Endothelial cell of umbilical vein (primary cell): ENCODE measurements at regions not wholly inside any gene's neighbourhood (a gene's known extent, or its start where the extent isn't known, plus 50 kb on each side); places are given as distances from the start of the nearest gene placed in this dataset.

Experiments used
- BruUV-seq: library from RNA; stranded (reverse); fragments of 400-500 nt; replicated peaks from 2 replicates; lab custom pipeline; 2021; lab: Mats Ljungman, UMichigan
- CTCF ChIA-PET: fragments of 300-600, 350-600 bp; sonication (Branson Sonifier 250); formaldehyde crosslinking; loops from one replicate; lab custom pipeline; 2021; ENCODE audit warnings: antibody characterized with exemption, inconsistent platforms; lab: Charles Lee
- POLR2A ChIA-PET: fragments of 300-600, 350-600 bp; sonication (Branson Sonifier 250); formaldehyde crosslinking; loops from one replicate; lab custom pipeline; 2021; ENCODE audit warnings: antibody characterized with exemption, inconsistent platforms; lab: Charles Lee
- DNase-seq: peaks from one replicate; pipeline ENCODE4 v3.0.0-alpha.2; 2011; ENCODE audit warnings: low read depth, low spot score
- FAIRE-seq: peaks from 2 replicates; lab custom pipeline; 2011; peaks lifted over from hg19 to GRCh38; lab: Jason Lieb, UNC
- H2AFZ ChIP-seq: 2 replicates; pipeline ENCODE4 v1.6.0; 2012; ENCODE audit warnings: low read depth, low read length, control low read depth, inconsistent platforms
- H3K27ac ChIP-seq: 2 replicates; pipeline ENCODE4 v1.5.1; 2011; ENCODE audit warnings: low read depth, mild to moderate bottlenecking, control low read depth, low read length, moderate library complexity; ENCODE audit not compliant: insufficient read depth
- H3K27me3 ChIP-seq, 2 experiments: 2 replicates each; pipeline versions ENCODE4 v1.6.0 to v1.6.1; 2011; ENCODE audit warnings: low read length in 2 of 2, mixed read lengths in 1 of 2; ENCODE audit not compliant: control insufficient read depth in 2 of 2, insufficient read depth in 2 of 2
- H3K36me3 ChIP-seq, 2 experiments: 2 replicates in 1 of 2; 3 replicates in 1 of 2; pipeline ENCODE4 v1.5.1; 2011; ENCODE audit warnings: low read length in 2 of 2, mild to moderate bottlenecking in 1 of 2, moderate library complexity in 1 of 2; ENCODE audit not compliant: control insufficient read depth in 2 of 2, insufficient read depth in 2 of 2; ENCODE audit errors: extremely low read depth in 1 of 2
- H3K4me1 ChIP-seq: 3 replicates; pipeline ENCODE4 v1.5.1; 2011; ENCODE audit warnings: mild to moderate bottlenecking, low read length; ENCODE audit not compliant: control insufficient read depth, insufficient read depth; ENCODE audit errors: extremely low read depth
- H3K4me2 ChIP-seq: 2 replicates; pipeline ENCODE4 v1.6.1; 2011; ENCODE audit warnings: low read length, control low read depth, mixed read lengths; ENCODE audit not compliant: insufficient read depth
- H3K4me3 ChIP-seq, 3 experiments: fragments of 200-600 bp in 1 of 3; sonication (generic), shearing (Covaris generic) in 1 of 3; replicated peaks in 1 of 3; 2 replicates each; pipeline ENCODE4 v1.5.1; 2011 to 2016; ENCODE audit warnings: control low read depth in 3 of 3, low read length in 3 of 3, mild to moderate bottlenecking in 2 of 3, inconsistent platforms in 1 of 3, low read depth in 1 of 3, moderate library complexity in 1 of 3; ENCODE audit not compliant: insufficient read depth in 1 of 3
- H3K79me2 ChIP-seq: 2 replicates; pipeline ENCODE4 v1.6.0; 2012; ENCODE audit warnings: low read length, inconsistent platforms; ENCODE audit not compliant: control insufficient read depth, insufficient read depth
- H3K9ac ChIP-seq: replicated peaks from 2 replicates; pipeline ENCODE3; 2011; ENCODE audit warnings: low read length, control low read depth; ENCODE audit not compliant: insufficient read depth; ENCODE audit errors: extremely low read depth
- H3K9me1 ChIP-seq: replicated peaks from 3 replicates; pipeline ENCODE4 v1.6.0; 2011; ENCODE audit warnings: mild to moderate bottlenecking, low read length; ENCODE audit not compliant: control insufficient read depth, insufficient read depth; ENCODE audit errors: extremely low read depth
- H3K9me3 ChIP-seq: replicated peaks from 2 replicates; pipeline ENCODE4 v1.5.1; 2012; ENCODE audit warnings: low read length, inconsistent platforms; ENCODE audit not compliant: control insufficient read depth, insufficient read depth
- H4K20me1 ChIP-seq: replicated peaks from 2 replicates; pipeline ENCODE3; 2011; ENCODE audit warnings: mild to moderate bottlenecking, low read length; ENCODE audit not compliant: control insufficient read depth, insufficient read depth; ENCODE audit errors: extremely low read depth
- EZH2 ChIP-seq: IDR thresholded peaks from 2 replicates; pipeline ENCODE4 v1.6.1; 2012; ENCODE audit warnings: borderline replicate concordance, low read depth, mild to moderate bottlenecking, moderate library complexity, low read length, inconsistent platforms; ENCODE audit not compliant: severe bottlenecking
- FOS ChIP-seq: IDR thresholded peaks from 2 replicates; pipeline ENCODE4 v1.6.1; 2011; ENCODE audit warnings: mild to moderate bottlenecking, low read length, moderate library complexity, borderline replicate concordance; ENCODE audit not compliant: insufficient read depth
- GATA2 ChIP-seq: IDR thresholded peaks from 2 replicates; pipeline ENCODE4 v1.7.0; 2011; ENCODE audit warnings: low read depth, mild to moderate bottlenecking, moderate library complexity, mixed read lengths, low read length; ENCODE audit not compliant: insufficient read length, insufficient read depth
- JUN ChIP-seq: IDR thresholded peaks from 2 replicates; pipeline ENCODE4 v1.6.1; 2011; ENCODE audit warnings: borderline replicate concordance, low read depth; ENCODE audit not compliant: insufficient read length, insufficient read depth
- MAX ChIP-seq: IDR thresholded peaks from 2 replicates; pipeline ENCODE4 v1.6.1; 2011; ENCODE audit not compliant: insufficient read depth, insufficient read length
- MYC ChIP-seq: IDR thresholded peaks from one replicate; pipeline ENCODE4 v1.6.1; 2011; ENCODE audit warnings: mild to moderate bottlenecking, low read depth, low read length
- POLR2A ChIP-seq: IDR thresholded peaks from 2 replicates; pipeline ENCODE4 v1.6.1; 2012; ENCODE audit warnings: low read depth, mild to moderate bottlenecking, control low read depth, low read length
- POLR2AphosphoS5 ChIP-seq: IDR thresholded peaks from 2 replicates; pipeline ENCODE4 v1.6.1; 2012; ENCODE audit warnings: low read depth, mild to moderate bottlenecking, control low read depth, low read length, moderate library complexity; ENCODE audit not compliant: insufficient read depth
- dilution Hi-C: fragments of 300-500 bp; cut with MboI; formaldehyde crosslinking; loops from one replicate; pipeline ENCODE4 v1.15.0; 2019; ENCODE audit warnings: low sequenced_read_pairs; ENCODE audit not compliant: extremely low pct_ligation_motif_present
- intact Hi-C: fragments of 100-400 bp; cut with micrococcal nuclease; formaldehyde crosslinking; loops from one replicate; pipeline ENCODE4 v1.10.0; 2022
- TF ChIP-seq, protein P1 (sequence below), 2 donors: IDR thresholded peaks; 1 replicate in 1 of 2; 2 replicates in 1 of 2; pipeline ENCODE4 v1.5.1; 2011; ENCODE audit warnings: low read length in 2 of 2, mild to moderate bottlenecking in 2 of 2, moderate library complexity in 2 of 2, control low read depth in 1 of 2, inconsistent platforms in 1 of 2, low read depth in 1 of 2; ENCODE audit not compliant: insufficient read depth in 1 of 2; ENCODE audit errors: extremely low read depth in 1 of 2

- FAIRE-seq: no peak
- no peak overlapping the region for H3K9ac ChIP-seq
- H3K4me1 ChIP-seq: no peaks in the 10 kb centered on the region
- no peaks in the 10 kb centered on the region for H3K9me1 ChIP-seq
- H3K79me2 ChIP-seq: no peaks in the 10 kb centered on the region
- no peak for TF ChIP-seq MAX
- TF ChIP-seq, protein P1, sequence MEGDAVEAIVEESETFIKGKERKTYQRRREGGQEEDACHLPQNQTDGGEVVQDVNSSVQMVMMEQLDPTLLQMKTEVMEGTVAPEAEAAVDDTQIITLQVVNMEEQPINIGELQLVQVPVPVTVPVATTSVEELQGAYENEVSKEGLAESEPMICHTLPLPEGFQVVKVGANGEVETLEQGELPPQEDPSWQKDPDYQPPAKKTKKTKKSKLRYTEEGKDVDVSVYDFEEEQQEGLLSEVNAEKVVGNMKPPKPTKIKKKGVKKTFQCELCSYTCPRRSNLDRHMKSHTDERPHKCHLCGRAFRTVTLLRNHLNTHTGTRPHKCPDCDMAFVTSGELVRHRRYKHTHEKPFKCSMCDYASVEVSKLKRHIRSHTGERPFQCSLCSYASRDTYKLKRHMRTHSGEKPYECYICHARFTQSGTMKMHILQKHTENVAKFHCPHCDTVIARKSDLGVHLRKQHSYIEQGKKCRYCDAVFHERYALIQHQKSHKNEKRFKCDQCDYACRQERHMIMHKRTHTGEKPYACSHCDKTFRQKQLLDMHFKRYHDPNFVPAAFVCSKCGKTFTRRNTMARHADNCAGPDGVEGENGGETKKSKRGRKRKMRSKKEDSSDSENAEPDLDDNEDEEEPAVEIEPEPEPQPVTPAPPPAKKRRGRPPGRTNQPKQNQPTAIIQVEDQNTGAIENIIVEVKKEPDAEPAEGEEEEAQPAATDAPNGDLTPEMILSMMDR (IDR thresholded peaks at IDR 0.05; ENCODE audit: extremely low read depth in 1 of 2, insufficient read depth in 1 of 2, low read depth in 1 of 2, low read length in 2 of 2): no peak
- TF ChIP-seq FOS: no peak
- no peak for TF ChIP-seq GATA2
- TF ChIP-seq JUN: no peak
- TF ChIP-seq POLR2AphosphoS5: no peak
- no peak for TF ChIP-seq MYC
- no peak for TF ChIP-seq POLR2A
- TF ChIP-seq EZH2: no peak
- no peak overlapping the region for H2AFZ ChIP-seq
- BruUV-seq: no TSS peak
- intact Hi-C loops (no loop called here), dilution Hi-C loops (no loop called here)
- ChIA-PET POLR2A (no interaction called here), CTCF (no interaction called here)
- no peak overlapping the region for H3K4me2 ChIP-seq
- no peaks in the 10 kb centered on the region for H3K27me3 ChIP-seq
- H3K9me3 ChIP-seq: no peaks in the 10 kb centered on the region
- no peaks in the 10 kb centered on the region for H3K36me3 ChIP-seq
- H3K4me3 ChIP-seq: no peak overlapping the region
- DNase-seq: no peak
- no peak overlapping the region for H3K27ac ChIP-seq
- no peaks in the 10 kb centered on the region for H4K20me1 ChIP-seq
Observed at GRCh38 chr11:116132273-116132978, 628.2 kb upstream of the CADM1 start.
